ENCODE measurements at regions not wholly inside any gene's neighbourhood (a gene's known extent, or its start where the extent isn't known, plus 50 kb on each side); places are given as distances from the start of the nearest gene placed in this dataset.

GRCh38 chr3:30098243-30098642 is 508.2 kb upstream of the TGFBR2 start:
- no peak for DNase-seq (ENCODE audit: extremely low spot score in 2 of 2)
- Histone ChIP-seq H3K27me3 (no peaks in the 10 kb centered on the region), H3K27ac (no peak overlapping the region), H3K9me3 (no peaks in the 10 kb centered on the region), H3K36me3 (no peaks in the 10 kb centered on the region), H3K4me3 (no peak overlapping the region), H3K4me1 (no peaks in the 10 kb centered on the region)
- intact Hi-C loops (cut with DNase I): no loop called here
- TF ChIP-seq POLR2A (IDR thresholded peaks at IDR 0.05) (no peak), POLR2AphosphoS5 (IDR thresholded peaks at IDR 0.05; ENCODE audit: insufficient read depth in 1 of 2, low read depth in 1 of 2) (no peak)

- Histone ChIP-seq H3K36me3 (no peaks in the 10 kb centered on the region), H3K4me1 (no peaks in the 10 kb centered on the region), H3K27me3 (no peaks in the 10 kb centered on the region), H3K4me3 (no peak overlapping the region), H3K27ac (no peak overlapping the region), H3K9me3 (no peaks in the 10 kb centered on the region)
- DNase-seq (ENCODE audit: extremely low spot score in 2 of 2): no peak
- intact Hi-C loops (cut with DNase I): no loop called here
- TF ChIP-seq CTCF (IDR thresholded peaks at IDR 0.05): no peak
- no peak for TF ChIP-seq POLR2AphosphoS5 (IDR thresholded peaks at IDR 0.05; ENCODE audit: insufficient read depth in 1 of 2, low read depth in 1 of 2)
- TF ChIP-seq POLR2A (IDR thresholded peaks at IDR 0.05): no peak
Observed at GRCh38 chr3:30098653-30099455, 507.5 kb upstream of the TGFBR2 start.

GRCh38 chr3:30102356-30102755 is 504.0 kb upstream of the TGFBR2 start:
- intact Hi-C loops (cut with DNase I): loop anchor here (10.0 kb wide), 1 partner anchor 58 kb away; no protein-coding TSS in a partner anchor
- Histone ChIP-seq H3K27ac (no peak overlapping the region), H3K36me3 (no peaks in the 10 kb centered on the region), H3K27me3 (no peaks in the 10 kb centered on the region), H3K4me1 (no peaks in the 10 kb centered on the region), H3K4me3 (no peak overlapping the region), H3K9me3 (no peaks in the 10 kb centered on the region)
- no peak for DNase-seq (ENCODE audit: extremely low spot score in 2 of 2)
- TF ChIP-seq POLR2A (IDR thresholded peaks at IDR 0.05): no peak
- no peak for TF ChIP-seq CTCF (IDR thresholded peaks at IDR 0.05)
- TF ChIP-seq POLR2AphosphoS5 (IDR thresholded peaks at IDR 0.05; ENCODE audit: insufficient read depth in 1 of 2, low read depth in 1 of 2): no peak

GRCh38 chr3:30103186-30103585 is 503.2 kb upstream of the TGFBR2 start:
- H3K27ac ChIP-seq: no peak overlapping the region
- no peak for TF ChIP-seq POLR2A (IDR thresholded peaks at IDR 0.05)
- no peak for TF ChIP-seq CTCF (IDR thresholded peaks at IDR 0.05)
- no peak for TF ChIP-seq POLR2AphosphoS5 (IDR thresholded peaks at IDR 0.05; ENCODE audit: insufficient read depth in 1 of 2, low read depth in 1 of 2)
- intact Hi-C loops (cut with DNase I): loop anchor here (10.0 kb wide), 1 partner anchor 58 kb away; no protein-coding TSS in a partner anchor
- H3K4me3 ChIP-seq: no peak overlapping the region
- H3K4me1 ChIP-seq: no peaks in the 10 kb centered on the region
- H3K9me3 ChIP-seq: no peaks in the 10 kb centered on the region
- H3K27me3 ChIP-seq: no peaks in the 10 kb centered on the region
- H3K36me3 ChIP-seq: no peaks in the 10 kb centered on the region
- DNase-seq (ENCODE audit: extremely low spot score in 2 of 2): no peak

GRCh38 chr3:30107531-30107930 is 498.9 kb upstream of the TGFBR2 start:
- H3K27me3 ChIP-seq: no peaks in the 10 kb centered on the region
- intact Hi-C loops (cut with DNase I): loop anchor here (5.0 to 10.0 kb wide), 2 partner anchors 63 to 90 kb away; no protein-coding TSS in a partner anchor
- no peak overlapping the region for H3K4me3 ChIP-seq
- no peaks in the 10 kb centered on the region for H3K9me3 ChIP-seq
- no peak for TF ChIP-seq POLR2AphosphoS5 (IDR thresholded peaks at IDR 0.05; ENCODE audit: insufficient read depth in 1 of 2, low read depth in 1 of 2)
- TF ChIP-seq POLR2A (IDR thresholded peaks at IDR 0.05): no peak
- no peak for TF ChIP-seq CTCF (IDR thresholded peaks at IDR 0.05)
- DNase-seq (ENCODE audit: extremely low spot score in 2 of 2): no peak
- no peak overlapping the region for H3K27ac ChIP-seq
- no peaks in the 10 kb centered on the region for H3K4me1 ChIP-seq
- no peaks in the 10 kb centered on the region for H3K36me3 ChIP-seq
